Stimulated activated CD8-positive, alpha-beta memory T cell treated with anti-CD3 and anti-CD28 coated beads, Interleukin-7, amount 100 ng/mL, for 24 hours (primary cell): ENCODE measurements at regions not wholly inside any gene's neighbourhood (a gene's known extent, or its start where the extent isn't known, plus 50 kb on each side); places are given as distances from the start of the nearest gene placed in this dataset.
"Not testable (repeated sequence)": the region's sequence is repeated elsewhere in the genome, so short reads cannot be mapped to it uniquely, and the experiment has no call there.

Experiments used
- DNase-seq: peaks from one replicate; pipeline ENCODE4 v3.0.0-alpha.2; 2020; ENCODE audit warnings: low read depth

GRCh38 chr1:10867914-10868598 is 71.6 kb upstream of the CASZ1 start:
- DNase-seq = no peak

GRCh38 chr1:10868599-10868965 is 72.1 kb upstream of the CASZ1 start:
- DNase-seq = no peak

GRCh38 chr1:10869933-10870332 is 73.5 kb upstream of the CASZ1 start:
- DNase-seq = no peak

GRCh38 chr1:10870493-10871096 is 74.1 kb upstream of the CASZ1 start:
- no peak for DNase-seq

- DNase-seq = no peak
These were observed 76.7 kb upstream of the CASZ1 start for GRCh38 chr1:10873189-10873588.

- DNase-seq = no peak
These were observed 77.9 kb upstream of the CASZ1 start for GRCh38 chr1:10874351-10874750.

- DNase-seq = no peak
These were observed 81.4 kb upstream of the CASZ1 start for GRCh38 chr1:10877894-10878293.

GRCh38 chr1:10878469-10878868 is 82.0 kb upstream of the CASZ1 start:
- DNase-seq = no peak

- no peak for DNase-seq
These were observed 83.6 kb upstream of the CASZ1 start for GRCh38 chr1:10880063-10880462.

GRCh38 chr1:10881046-10881445 is 84.6 kb upstream of the CASZ1 start:
- DNase-seq = no peak

GRCh38 chr1:10882069-10882468 is 85.6 kb upstream of the CASZ1 start:
- no peak for DNase-seq

- not testable (repeated sequence) for DNase-seq
These were observed 90.6 kb upstream of the CASZ1 start for GRCh38 chr1:10887032-10887431.

- DNase-seq = no peak
These were observed 91.8 kb upstream of the CASZ1 start for GRCh38 chr1:10888291-10888690.

GRCh38 chr1:10888791-10889649 is 92.6 kb upstream of the CASZ1 start:
- DNase-seq = no peak

- no peak for DNase-seq
These were observed 93.4 kb upstream of the CASZ1 start for GRCh38 chr1:10889650-10890353.

GRCh38 chr1:10890491-10891071 is 94.1 kb upstream of the CASZ1 start:
- DNase-seq = no peak

GRCh38 chr1:10891091-10891490 is 94.6 kb upstream of the CASZ1 start:
- no peak for DNase-seq

GRCh38 chr1:10892138-10893065 is 96.0 kb upstream of the CASZ1 start:
- no peak for DNase-seq

- no peak for DNase-seq
These were observed 99.2 kb upstream of the CASZ1 start for GRCh38 chr1:10895621-10896020.

- DNase-seq = no peak
These were observed 100.2 kb upstream of the CASZ1 start for GRCh38 chr1:10896673-10897072.
